GM23248 (cell line): ENCODE measurements at regions not wholly inside any gene's neighbourhood (a gene's known extent, or its start where the extent isn't known, plus 50 kb on each side); places are given as distances from the start of the nearest gene placed in this dataset.
A peak's percentile ranks its signal among the peaks of the same experiment; 100 is the strongest.
"Not testable (repeated sequence)": the region's sequence is repeated elsewhere in the genome, so short reads cannot be mapped to it uniquely, and the experiment has no call there.

ENCODE experiments used
- DNase-seq: peaks from one replicate; pipeline ENCODE4 v3.0.0-alpha.2; 2015
- H2AFZ ChIP-seq: fragments of 200-600 bp; sonication (generic); 2 replicates; pipeline ENCODE4 v1.6.1; 2016; ENCODE audit warnings: antibody characterized with exemption
- H3F3A ChIP-seq: fragments of 200-600 bp; sonication (generic); 2 replicates; pipeline ENCODE4 v1.6.1; 2016; ENCODE audit warnings: mild to moderate bottlenecking, antibody characterized with exemption, mixed run types; ENCODE audit not compliant: insufficient read depth
- H3K27ac ChIP-seq: fragments of 200-600 bp; sonication (generic); 2 replicates; pipeline ENCODE4 v1.5.1; 2016; ENCODE audit warnings: mild to moderate bottlenecking
- H3K27me3 ChIP-seq: fragments of 200-600 bp; sonication (generic); replicated peaks from 2 replicates; pipeline ENCODE4 v1.6.1; 2016; ENCODE audit warnings: mild to moderate bottlenecking; ENCODE audit not compliant: insufficient read depth
- H3K36me3 ChIP-seq: fragments of 200-600 bp; sonication (generic); 2 replicates; pipeline ENCODE4 v1.6.1; 2016; ENCODE audit warnings: low read depth, mild to moderate bottlenecking
- H3K4me1 ChIP-seq: fragments of 200-600 bp; sonication (generic); 2 replicates; pipeline ENCODE4 v1.6.1; 2016; ENCODE audit warnings: mild to moderate bottlenecking; ENCODE audit not compliant: insufficient read depth
- H3K4me2 ChIP-seq: fragments of 200-600 bp; sonication (generic); one replicate; pipeline ENCODE4 v1.6.1; 2016; ENCODE audit warnings: mild to moderate bottlenecking; ENCODE audit not compliant: unreplicated experiment
- H3K4me3 ChIP-seq: fragments of 200-600 bp; sonication (generic); 2 replicates; pipeline ENCODE4 v1.5.1; 2016; ENCODE audit warnings: mild to moderate bottlenecking
- H3K79me2 ChIP-seq: fragments of 200-600 bp; sonication (generic); 2 replicates; pipeline ENCODE4 v1.6.1; 2016; ENCODE audit warnings: mild to moderate bottlenecking; ENCODE audit not compliant: insufficient read depth
- H3K9ac ChIP-seq: fragments of 200-600 bp; sonication (generic); 2 replicates; pipeline ENCODE4 v1.6.1; 2016; ENCODE audit warnings: mild to moderate bottlenecking
- H3K9me2 ChIP-seq: fragments of 200-600 bp; sonication (generic); 2 replicates; pipeline ENCODE4 v1.6.1; 2016; ENCODE audit warnings: mixed run types, mild to moderate bottlenecking, moderate library complexity; ENCODE audit not compliant: insufficient read depth
- H3K9me3 ChIP-seq: fragments of 200-600 bp; sonication (generic); one replicate; pipeline ENCODE4 v1.6.1; 2017; ENCODE audit warnings: low read depth
- H4K20me1 ChIP-seq: fragments of 200-600 bp; sonication (generic); 2 replicates; pipeline ENCODE4 v1.6.0; 2016; ENCODE audit not compliant: insufficient read depth
- EZH2 ChIP-seq: fragments of 200-600 bp; sonication (generic); IDR thresholded peaks from 2 replicates; pipeline ENCODE4 v1.6.1; 2018; ENCODE audit warnings: antibody characterized with exemption, mild to moderate bottlenecking; ENCODE audit not compliant: insufficient read depth, poor library complexity, severe bottlenecking
- EZH2phosphoT487 ChIP-seq: fragments of 200-600 bp; sonication (generic); IDR thresholded peaks from 2 replicates; pipeline ENCODE4 v1.6.1; 2018; ENCODE audit warnings: antibody characterized with exemption, moderate library complexity, mild to moderate bottlenecking, low read depth; ENCODE audit not compliant: insufficient read depth
- WGBS, 2 experiments: methylation state at CpG; one replicate each; pipeline ENCODE4 v1.1.6; 2015 to 2017; ENCODE audit warnings: low lambda C conversion rate in 2 of 2, low coverage in 1 of 2; ENCODE audit errors: missing lambda C conversion rate in 2 of 2; 5-methylcytosine and 5-hydroxymethylcytosine counted together
- in situ Hi-C: fragments of 300-500 bp; cut with MboI; formaldehyde crosslinking; loops from 2 replicates; pipeline ENCODE4 v1.15.0; 2020

- H3K9me3 ChIP-seq = no peaks in the 10 kb centered on the region
- WGBS, 2 experiments = 96 to 100% methylated on average over 2 of the region's 2 CpGs
- H3K4me1 ChIP-seq = no peaks in the 10 kb centered on the region
- H3K9me2 ChIP-seq = no peaks in the 10 kb centered on the region
- H3K4me2 ChIP-seq = no peak overlapping the region
- no peaks in the 10 kb centered on the region for H3F3A ChIP-seq
- H4K20me1 ChIP-seq = no peaks in the 10 kb centered on the region
- no peak for TF ChIP-seq EZH2phosphoT487
- no peak for TF ChIP-seq EZH2
- in situ Hi-C loops = no loop called here
- DNase-seq = no peak
- no peaks in the 10 kb centered on the region for H3K27me3 ChIP-seq
- H3K9ac ChIP-seq = no peak overlapping the region
- H3K4me3 ChIP-seq = no peak overlapping the region
- H3K27ac ChIP-seq = no peak overlapping the region
- H3K79me2 ChIP-seq = no peaks in the 10 kb centered on the region
- no peaks in the 10 kb centered on the region for H3K36me3 ChIP-seq
- no peak overlapping the region for H2AFZ ChIP-seq
These were observed 116.0 kb upstream of the HSFY2 start for GRCh38 chrY:18889548-18889947.

GRCh38 chrY:18884748-18885147, 111.2 kb upstream of the HSFY2 start:
- Histone ChIP-seq H3F3A (no peaks in the 10 kb centered on the region), H4K20me1 (no peaks in the 10 kb centered on the region), H3K36me3 (no peaks in the 10 kb centered on the region), H3K27me3 (no peaks in the 10 kb centered on the region), H3K4me1 (no peaks in the 10 kb centered on the region), H3K9me3 (no peaks in the 10 kb centered on the region), H3K4me3 (no peak overlapping the region), H3K79me2 (no peaks in the 10 kb centered on the region), H3K4me2 (no peak overlapping the region), H3K9me2 (no peaks in the 10 kb centered on the region), H3K27ac (no peak overlapping the region), H2AFZ (no peak overlapping the region), H3K9ac (no peak overlapping the region)
- in situ Hi-C loops = no loop called here
- no peak for TF ChIP-seq EZH2
- TF ChIP-seq EZH2phosphoT487 = no peak
- DNase-seq = peak; percentile 26
- WGBS, 2 experiments = 100% methylated on average over 2 of the region's 2 CpGs

GRCh38 chrY:18869145-18869544, 95.6 kb upstream of the HSFY2 start:
- H3K27ac ChIP-seq, H3K36me3 ChIP-seq, in situ Hi-C loops, H4K20me1 ChIP-seq, H2AFZ ChIP-seq, H3K9me2 ChIP-seq, H3K27me3 ChIP-seq, H3K4me1 ChIP-seq, H3F3A ChIP-seq, H3K9me3 ChIP-seq, DNase-seq, H3K9ac ChIP-seq, H3K79me2 ChIP-seq, H3K4me2 ChIP-seq, H3K4me3 ChIP-seq: not testable (repeated sequence)
- no CpG with 5 or more reads among the region's 6 CpGs for WGBS, 2 experiments

- H4K20me1 ChIP-seq, H3K9me2 ChIP-seq, H3K4me2 ChIP-seq, DNase-seq, H3K27me3 ChIP-seq, H3K4me1 ChIP-seq, in situ Hi-C loops, H3K27ac ChIP-seq, H3K9me3 ChIP-seq, H3K4me3 ChIP-seq, H3K9ac ChIP-seq, H3F3A ChIP-seq, H2AFZ ChIP-seq, H3K79me2 ChIP-seq, H3K36me3 ChIP-seq: not testable (repeated sequence)
- 79 to 86% methylated on average over 2 to 3 of the region's 3 CpGs for WGBS, 2 experiments
These were observed 93.5 kb upstream of the HSFY2 start for GRCh38 chrY:18866887-18867551.

- H3K79me2 ChIP-seq, H3K4me3 ChIP-seq, H3K27ac ChIP-seq, H3K9me2 ChIP-seq, H3K4me2 ChIP-seq, H3K36me3 ChIP-seq, H3K4me1 ChIP-seq, in situ Hi-C loops, DNase-seq, H3K9ac ChIP-seq, H3F3A ChIP-seq, H2AFZ ChIP-seq, H4K20me1 ChIP-seq, H3K27me3 ChIP-seq, H3K9me3 ChIP-seq: not testable (repeated sequence)
- no CpG with 5 or more reads among the region's 3 CpGs for WGBS, 2 experiments
These were observed 87.3 kb upstream of the HSFY2 start for GRCh38 chrY:18860856-18861255.

- H3K4me3 ChIP-seq, DNase-seq, in situ Hi-C loops, H3K27ac ChIP-seq, H4K20me1 ChIP-seq, H3K27me3 ChIP-seq, H3F3A ChIP-seq, H3K4me1 ChIP-seq, H3K79me2 ChIP-seq, H3K4me2 ChIP-seq, H3K9ac ChIP-seq, H3K36me3 ChIP-seq, H3K9me3 ChIP-seq, H3K9me2 ChIP-seq, H2AFZ ChIP-seq: not testable (repeated sequence)
- no CpG with 5 or more reads among the region's 2 CpGs for WGBS, 2 experiments
These were observed 85.1 kb upstream of the HSFY2 start for GRCh38 chrY:18858484-18859191.

- H3K79me2 ChIP-seq, H3K27ac ChIP-seq, H3K27me3 ChIP-seq, H3K4me2 ChIP-seq, DNase-seq, in situ Hi-C loops, H3K9me2 ChIP-seq, H3K9me3 ChIP-seq, H2AFZ ChIP-seq, H3F3A ChIP-seq, H3K36me3 ChIP-seq, H3K9ac ChIP-seq, H3K4me3 ChIP-seq, H4K20me1 ChIP-seq, H3K4me1 ChIP-seq: not testable (repeated sequence)
- no CpG with 5 or more reads among the region's 2 CpGs for WGBS, 2 experiments
These were observed 81.6 kb upstream of the HSFY2 start for GRCh38 chrY:18855184-18855583.
